IMR-90 (cell line): ENCODE measurements at regions not wholly inside any gene's neighbourhood (a gene's known extent, or its start where the extent isn't known, plus 50 kb on each side); places are given as distances from the start of the nearest gene placed in this dataset.

ENCODE experiments used
- BHLHE40 ChIP-seq: fragments of 150-350 bp; IDR thresholded peaks from 2 replicates; pipeline ENCODE4 v1.6.1; 2016; ENCODE audit warnings: mild to moderate bottlenecking, low read depth, low read length
- CEBPB ChIP-seq: IDR thresholded peaks from 2 replicates; pipeline ENCODE4 v1.6.1; 2012; ENCODE audit warnings: low read depth, low read length, improper control_type of control experiment
- CTCF ChIP-seq: conservative IDR thresholded peaks from 2 replicates; pipeline ENCODE4 v1.5.1; 2012; ENCODE audit warnings: mild to moderate bottlenecking, low read depth, low read length, improper control_type of control experiment
- ELK1 ChIP-seq: fragments of 150-350 bp; IDR thresholded peaks from 2 replicates; pipeline ENCODE4 v1.6.1; 2016; ENCODE audit warnings: low read depth, mild to moderate bottlenecking, low read length, moderate library complexity, borderline replicate concordance
- FOS ChIP-seq: fragments of 150-350 bp; IDR thresholded peaks from 2 replicates; pipeline ENCODE4 v1.6.1; 2016; ENCODE audit warnings: low read depth, low read length
- MAFK ChIP-seq: IDR thresholded peaks from 2 replicates; pipeline ENCODE4 v1.6.1; 2012; ENCODE audit warnings: low read depth, low read length, improper control_type of control experiment
- MAZ ChIP-seq: IDR thresholded peaks from 2 replicates; pipeline ENCODE4 v1.6.1; 2012; ENCODE audit warnings: low read depth, mild to moderate bottlenecking, low read length, improper control_type of control experiment, moderate library complexity, borderline replicate concordance
- NFE2L2 ChIP-seq: fragments of 150-350 bp; IDR thresholded peaks from 2 replicates; pipeline ENCODE4 v1.6.1; 2016; ENCODE audit warnings: low read depth, mild to moderate bottlenecking, low read length
- POLR2A ChIP-seq: IDR thresholded peaks from 2 replicates; pipeline ENCODE4 v1.6.1; 2012; ENCODE audit warnings: mild to moderate bottlenecking, low read depth, low read length
- RAD21 ChIP-seq: IDR thresholded peaks from 2 replicates; pipeline ENCODE4 v1.6.1; 2012; ENCODE audit warnings: low read length, improper control_type of control experiment
- RCOR1 ChIP-seq: IDR thresholded peaks from 2 replicates; pipeline ENCODE4 v1.6.1; 2012; ENCODE audit warnings: mild to moderate bottlenecking, low read length, improper control_type of control experiment; ENCODE audit not compliant: insufficient replicate concordance

- TF ChIP-seq CTCF (no peak), RCOR1 (no peak), CEBPB (no peak), RAD21 (no peak), ELK1 (no peak), POLR2A (no peak), FOS (no peak), BHLHE40 (no peak), MAZ (no peak), NFE2L2 (no peak), MAFK (no peak)
Observed at GRCh38 chr1:198096390-198096789, 60.4 kb upstream of the NEK7 start.
